NOMO-1 treated with dmso at 0.1 percent for 144 hours (cell line): ENCODE measurements at regions not wholly inside any gene's neighbourhood (a gene's known extent, or its start where the extent isn't known, plus 50 kb on each side); places are given as distances from the start of the nearest gene placed in this dataset.
A peak's percentile ranks its signal among the peaks of the same experiment; 100 is the strongest.

ENCODE experiments used
- DNase-seq: peaks from one replicate; lab custom pipeline; 2025; ENCODE audit not compliant: unreplicated experiment; lab: John Stamatoyannopoulos, UW

DNA sequence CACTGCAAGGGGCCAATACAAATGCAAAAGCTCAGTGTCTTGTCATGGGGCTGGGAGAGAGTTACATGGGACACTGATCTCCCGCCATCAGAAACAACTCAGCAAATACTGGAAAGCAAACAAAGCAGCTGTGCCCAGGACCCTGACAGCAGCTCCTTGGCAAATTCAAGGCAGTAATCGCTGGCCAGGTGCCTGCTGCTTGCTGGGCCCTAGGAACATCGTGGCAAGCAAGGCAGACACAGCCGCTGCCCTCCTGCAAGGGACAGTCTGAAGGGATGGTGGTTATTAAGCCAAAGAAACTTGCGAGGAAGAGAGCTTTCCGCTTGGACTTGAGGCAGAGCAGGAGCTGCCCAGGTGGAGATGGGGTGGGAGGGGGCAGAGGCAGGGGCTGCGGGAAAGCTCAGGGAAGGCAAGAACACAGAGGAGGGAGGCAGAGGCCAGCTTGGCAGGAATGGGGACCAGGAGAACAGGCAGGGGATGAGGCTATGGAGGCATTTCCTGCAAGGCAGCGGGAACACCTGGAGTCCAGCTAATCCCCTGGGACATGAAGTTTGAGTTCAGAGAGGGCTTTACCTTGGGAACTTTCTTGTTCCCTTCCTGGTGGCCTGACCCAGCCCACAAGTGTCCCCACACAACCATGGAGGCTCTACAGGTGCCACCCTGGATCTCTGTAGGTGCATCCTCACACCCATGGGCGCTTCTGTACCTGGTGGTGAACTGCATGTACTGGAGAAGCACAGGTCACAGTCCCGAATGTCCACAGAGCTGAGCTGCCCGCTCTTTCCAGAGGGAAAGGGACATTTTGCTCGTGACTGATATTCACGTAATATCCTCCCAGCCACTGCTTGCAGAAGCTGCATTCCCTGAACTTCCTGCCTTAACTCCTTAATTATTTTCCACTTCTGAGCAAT is 78.7 kb upstream of the ATP2B2 start:
- DNase-seq: no peak

DNA sequence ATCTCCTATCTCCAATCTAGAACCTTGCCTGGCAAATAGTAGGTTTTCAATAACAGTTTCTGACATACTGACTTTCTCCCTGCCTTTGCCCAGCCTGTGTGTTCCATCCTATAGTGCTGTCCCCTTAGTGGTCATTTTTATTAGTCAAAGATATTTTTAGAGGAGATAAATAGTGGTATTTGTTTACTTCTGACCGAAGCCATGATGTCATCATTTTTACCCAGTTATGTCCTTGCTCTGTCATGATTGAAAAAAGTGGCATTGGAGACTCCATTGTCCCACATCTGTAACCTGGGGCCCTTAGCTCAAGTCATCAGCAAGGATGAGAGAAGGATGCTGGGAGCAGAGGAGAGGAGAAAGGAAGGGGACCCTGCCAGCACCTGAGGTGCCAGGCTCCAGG is 80.6 kb upstream of the ATP2B2 start:
- DNase-seq: no peak

DNA sequence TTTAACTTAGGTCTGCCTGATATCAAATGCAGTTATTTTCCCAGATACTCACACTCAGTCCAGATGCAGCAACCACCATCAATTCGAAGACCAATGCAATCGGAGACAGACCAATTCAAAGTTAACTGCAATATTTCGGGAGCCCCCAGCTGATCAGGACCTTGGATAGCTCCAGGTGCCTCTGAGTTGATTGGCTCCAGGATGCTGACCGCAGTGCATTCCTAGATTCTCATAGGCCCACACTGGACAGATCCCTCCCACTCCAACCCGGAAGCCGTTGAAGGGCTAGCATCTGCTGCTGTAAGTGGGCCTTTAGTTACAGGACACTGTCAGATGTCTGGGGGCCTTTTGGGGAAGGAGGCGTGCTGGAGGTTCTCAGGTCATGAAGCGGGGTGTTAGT is 89.5 kb upstream of the ATP2B2 start:
- DNase-seq: peak; percentile 82

DNA sequence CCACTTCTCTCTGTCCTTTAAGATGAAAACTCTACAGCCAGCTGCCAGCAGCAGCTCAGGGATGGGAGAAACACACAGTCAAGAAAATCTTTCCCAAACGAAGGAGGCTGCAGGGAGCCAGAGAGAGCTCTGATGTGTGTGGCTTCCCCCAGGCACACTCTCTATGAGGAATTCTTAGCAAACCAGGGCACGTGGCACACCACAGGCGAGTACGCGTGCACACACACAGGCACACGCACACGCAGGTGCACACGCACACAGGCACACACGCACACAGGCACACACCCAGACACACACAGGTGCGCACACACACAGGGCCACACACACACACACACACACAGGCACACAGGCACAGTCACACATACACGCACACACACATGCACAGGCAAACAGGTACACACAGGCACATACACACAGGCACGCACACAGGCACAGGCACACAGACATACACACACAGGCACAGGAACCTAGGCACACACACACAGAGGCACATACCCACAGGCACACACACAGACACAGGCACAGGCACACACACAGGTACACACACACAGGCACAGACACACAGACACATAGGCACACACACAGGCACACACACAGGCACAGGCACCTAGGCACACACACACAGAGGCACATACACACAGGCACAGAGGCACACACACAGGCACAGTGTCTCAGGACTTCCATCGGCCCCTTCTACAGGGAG is 91.5 kb upstream of the ATP2B2 start:
- DNase-seq: no peak

DNA sequence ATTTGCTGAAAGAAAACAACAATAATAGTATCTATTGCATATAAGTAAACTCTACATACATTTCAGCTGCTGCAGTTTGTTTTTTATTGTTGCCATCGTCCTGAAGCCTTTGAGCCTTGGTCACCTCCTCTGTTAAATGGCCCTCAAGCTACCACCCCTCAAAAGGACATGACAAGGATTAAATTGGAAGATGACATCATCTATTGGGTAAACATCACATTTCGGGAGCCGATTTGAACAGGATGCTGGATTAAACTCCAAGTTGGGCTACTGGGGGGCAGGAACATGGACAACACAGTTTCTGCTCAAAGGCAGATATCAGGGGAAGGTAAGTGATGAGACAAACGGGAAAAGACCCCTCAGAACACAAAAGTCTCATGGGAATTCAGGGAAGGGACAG is 92.3 kb upstream of the ATP2B2 start:
- no peak for DNase-seq

DNA sequence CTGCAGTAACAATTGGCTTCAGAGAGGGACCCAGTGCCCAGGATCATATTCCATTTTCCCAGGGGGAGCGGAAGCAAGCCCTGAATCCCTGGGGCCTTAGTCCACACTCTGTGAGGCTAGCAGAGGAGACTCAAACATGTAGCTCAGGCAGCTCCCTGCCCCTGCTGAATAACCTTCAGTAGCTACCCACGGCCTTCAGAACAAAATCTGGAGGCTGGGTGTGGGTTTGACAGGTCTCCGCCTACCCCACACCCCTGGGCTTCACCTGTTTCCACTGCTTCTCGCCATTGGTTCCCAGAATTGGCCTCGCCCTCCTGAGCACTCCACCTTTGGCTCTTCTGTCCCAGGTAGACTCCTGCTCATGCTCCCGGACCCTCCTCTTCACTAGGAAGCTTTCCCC is 93.6 kb upstream of the ATP2B2 start:
- no peak for DNase-seq

DNA sequence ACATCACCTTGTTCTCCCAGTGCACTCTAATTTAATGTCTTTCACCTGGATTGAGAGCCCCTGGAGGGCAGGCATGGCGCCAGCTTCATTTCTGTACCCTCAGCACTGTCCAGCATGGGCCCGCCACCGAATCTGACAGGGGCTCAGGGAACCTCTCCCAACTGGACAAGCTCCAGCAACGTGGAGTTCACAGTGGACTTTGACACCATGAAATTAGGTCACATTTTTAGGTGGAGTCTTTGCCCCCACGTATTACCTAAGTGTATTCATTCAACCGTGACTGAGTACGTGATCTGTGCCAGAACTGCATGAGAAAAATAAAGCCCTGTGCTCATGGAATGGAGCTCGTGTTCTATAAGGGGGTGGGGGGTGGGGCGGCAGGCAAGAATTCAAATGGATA is 94.1 kb upstream of the ATP2B2 start:
- DNase-seq: no peak

DNA sequence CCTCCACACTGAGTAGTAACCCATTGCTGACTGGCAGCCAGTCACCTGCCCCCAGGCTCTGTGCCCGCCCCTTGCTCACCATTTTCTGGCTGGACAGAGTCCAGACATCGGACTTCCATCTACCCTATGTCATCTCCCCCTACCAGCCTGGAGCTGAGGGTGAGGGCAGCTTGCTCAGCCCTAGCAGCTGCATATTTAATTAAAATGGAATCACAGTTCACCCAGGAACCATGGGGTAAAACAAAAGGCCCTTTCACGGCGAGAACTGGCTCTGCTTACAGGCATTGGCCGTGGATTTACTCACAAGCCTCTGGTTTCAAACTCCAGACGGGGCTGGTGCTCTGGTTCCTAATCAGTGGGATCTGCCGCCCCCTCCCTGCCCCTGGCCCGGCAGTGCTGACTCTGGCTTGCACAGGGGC is 94.9 kb upstream of the ATP2B2 start:
- no peak for DNase-seq

DNA sequence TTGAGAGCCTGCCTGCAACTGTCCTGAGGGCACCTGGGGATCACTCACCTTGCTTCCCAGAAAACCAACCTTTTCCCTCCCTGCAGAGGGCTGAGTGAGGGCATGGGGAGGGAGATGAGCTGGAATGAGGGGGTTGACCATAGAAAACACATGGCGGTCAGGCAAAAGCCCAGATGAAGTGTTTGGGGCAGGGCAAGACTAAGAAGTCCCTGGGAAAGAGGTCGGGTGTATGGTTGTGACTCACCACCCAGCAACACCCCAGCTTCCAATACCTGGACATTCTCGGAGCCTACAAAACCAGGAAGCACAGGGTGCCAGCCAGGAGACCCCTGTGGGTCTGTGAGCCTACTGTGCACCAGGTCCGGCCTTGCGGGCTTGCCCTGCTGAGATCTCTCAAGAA is 95.3 kb upstream of the ATP2B2 start:
- DNase-seq: no peak

DNA sequence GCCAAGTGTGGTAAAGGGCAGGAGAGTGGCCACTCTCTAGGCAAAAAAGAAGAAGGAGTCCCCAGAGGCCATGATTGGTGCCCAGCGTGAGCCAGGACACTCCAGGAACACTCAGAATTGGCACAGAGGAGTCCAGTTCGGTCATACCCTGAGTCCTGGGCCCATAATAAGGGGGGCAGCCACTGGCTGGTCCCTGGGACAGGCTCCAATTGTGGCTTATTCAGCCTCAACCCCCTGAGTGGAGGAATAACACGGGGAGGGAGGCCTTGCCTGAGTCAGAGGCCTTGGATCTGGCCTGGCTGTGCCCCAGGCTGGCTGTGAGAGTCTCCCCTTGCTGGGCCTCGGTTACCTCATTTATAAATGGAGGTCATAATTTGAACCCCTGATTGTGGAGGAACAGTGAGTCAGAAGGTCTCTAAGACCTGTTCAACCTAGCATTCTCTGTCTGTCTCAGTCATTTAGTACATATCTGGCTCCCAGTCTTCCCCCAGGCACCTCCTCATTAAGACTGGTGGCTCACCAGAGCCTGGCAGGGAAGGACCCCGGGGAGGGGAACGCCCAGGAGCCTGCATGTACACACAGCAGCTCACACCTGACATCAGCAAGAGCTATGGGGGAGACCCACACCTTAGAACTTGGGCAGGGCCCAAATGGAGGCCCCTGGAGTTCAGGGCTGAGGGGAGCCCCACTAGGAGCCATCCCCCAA is 95.9 kb upstream of the ATP2B2 start:
- DNase-seq: no peak

DNA sequence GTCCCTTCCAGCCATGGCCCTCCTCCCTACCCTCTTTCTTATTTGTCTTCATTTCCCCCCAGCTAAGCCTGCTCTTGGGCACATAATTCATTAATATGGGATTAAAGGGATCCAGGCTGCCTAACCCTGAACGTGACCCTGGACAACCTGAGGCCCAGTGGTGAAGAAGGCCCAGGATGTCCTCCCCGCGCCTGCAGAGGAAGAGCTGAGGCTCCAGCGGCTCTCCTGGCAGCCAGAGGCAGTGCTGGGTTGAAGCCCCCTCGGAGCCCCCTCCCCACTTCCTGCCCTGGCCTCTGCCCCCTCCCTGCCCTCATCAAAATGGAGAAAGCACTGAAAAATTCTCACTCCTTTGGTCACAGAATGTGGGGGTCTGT is 96.5 kb upstream of the ATP2B2 start:
- no peak for DNase-seq

DNA sequence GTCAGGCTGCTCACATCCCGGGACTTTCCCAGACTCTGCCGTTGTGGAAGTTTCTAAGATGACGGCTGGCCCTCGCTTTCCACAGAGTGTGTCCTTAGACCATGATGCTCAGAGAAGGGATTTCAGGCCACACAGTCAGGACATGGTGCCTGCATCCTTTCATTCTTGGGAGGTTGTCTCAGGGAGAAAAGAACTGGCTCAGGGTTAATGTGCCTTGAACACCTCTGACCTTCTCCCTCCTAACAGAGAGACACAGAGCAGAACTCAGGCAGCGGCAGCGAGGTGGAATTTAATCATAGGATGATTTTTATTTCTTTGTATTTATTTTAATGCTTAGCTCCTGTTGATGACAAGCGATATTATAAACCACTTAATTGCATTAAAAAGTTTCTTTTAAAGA is 96.9 kb upstream of the ATP2B2 start:
- DNase-seq: no peak

DNA sequence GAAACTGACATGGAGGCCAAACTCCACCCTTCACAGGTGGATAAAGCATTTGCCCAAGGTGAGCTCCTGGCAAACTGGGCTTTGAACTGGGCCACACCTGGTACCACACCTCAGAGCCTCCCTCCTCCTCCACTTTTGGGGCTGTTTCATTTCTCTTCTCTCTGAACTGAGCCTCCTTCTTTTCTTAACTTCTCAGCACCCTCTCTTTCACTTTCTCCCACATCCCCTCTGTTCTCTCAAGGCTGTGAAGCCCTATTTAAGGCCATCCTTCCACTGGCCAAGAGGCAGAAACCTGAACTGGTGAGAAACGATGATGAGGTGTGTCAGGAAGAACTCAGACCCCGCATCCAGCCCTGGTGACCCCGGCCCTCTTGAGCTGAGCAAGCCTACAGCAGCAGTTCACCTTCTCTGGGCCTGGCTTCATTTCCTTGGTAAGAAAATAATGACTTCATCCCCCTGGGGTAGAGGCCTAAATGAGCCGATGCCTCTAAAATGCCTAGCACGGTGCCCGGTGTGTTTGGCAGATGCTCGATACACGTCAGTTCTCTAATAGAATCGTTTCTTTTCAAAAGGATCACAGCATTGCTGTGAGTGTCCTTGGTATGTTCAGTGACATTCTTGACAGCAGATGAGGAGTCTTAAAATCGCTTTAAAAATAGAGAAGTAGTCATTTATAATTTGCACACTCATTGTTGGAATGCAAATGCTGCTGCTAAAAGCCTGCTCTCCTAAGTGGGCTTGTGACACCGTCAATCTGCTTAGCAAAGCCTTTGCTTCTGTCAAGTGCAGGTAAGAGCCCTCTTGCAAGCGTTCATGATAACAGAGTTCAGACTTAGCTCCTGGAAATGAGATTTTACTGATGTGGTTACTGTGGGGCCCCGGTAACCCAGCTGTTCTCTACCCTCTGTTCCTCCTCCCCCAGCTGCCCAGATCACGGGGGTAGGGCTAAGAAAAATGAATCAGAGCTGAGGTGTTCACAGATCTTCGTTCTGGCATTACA is 97.7 kb upstream of the ATP2B2 start:
- DNase-seq: peak; percentile 40

DNA sequence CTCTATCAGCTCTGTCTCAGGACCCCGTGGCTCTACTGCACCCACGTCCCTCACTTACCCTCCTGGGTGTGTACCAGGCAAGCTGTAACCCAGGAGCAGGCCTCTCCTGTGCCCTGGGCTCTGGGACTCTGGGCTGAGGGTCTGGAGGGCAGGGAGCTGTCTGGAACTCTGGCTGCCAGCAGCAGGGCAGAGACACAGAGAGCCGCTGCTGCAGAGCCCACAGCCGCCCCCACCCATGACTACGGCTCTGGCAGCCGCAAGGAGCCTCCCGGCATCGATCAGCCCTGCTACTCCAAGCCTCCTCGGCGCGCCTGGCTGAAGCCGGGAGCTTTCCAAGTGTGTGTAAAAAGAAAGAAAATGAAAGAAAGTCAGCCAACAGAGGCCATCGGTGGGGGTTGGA is 103.7 kb upstream of the ATP2B2 start:
- no peak for DNase-seq

DNA sequence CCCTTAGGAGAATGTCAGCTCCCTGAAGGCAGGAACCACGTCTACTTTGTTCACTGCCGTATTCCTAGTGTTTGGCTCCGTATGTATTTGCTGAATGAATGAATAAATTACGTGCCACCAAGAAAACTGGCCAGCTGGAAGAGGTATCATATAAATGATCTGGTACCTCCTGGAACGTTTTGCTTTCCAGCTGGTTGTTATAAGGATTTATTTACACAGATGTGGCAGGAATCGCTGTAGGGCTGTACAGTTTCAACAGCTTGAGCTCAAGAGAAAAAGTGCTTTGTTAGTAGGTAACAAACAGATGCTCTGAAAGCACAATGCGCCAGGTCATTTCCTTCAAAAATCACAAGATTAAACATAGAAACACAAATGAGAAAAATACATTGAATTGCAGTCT is 108.8 kb upstream of the ATP2B2 start:
- DNase-seq: no peak

DNA sequence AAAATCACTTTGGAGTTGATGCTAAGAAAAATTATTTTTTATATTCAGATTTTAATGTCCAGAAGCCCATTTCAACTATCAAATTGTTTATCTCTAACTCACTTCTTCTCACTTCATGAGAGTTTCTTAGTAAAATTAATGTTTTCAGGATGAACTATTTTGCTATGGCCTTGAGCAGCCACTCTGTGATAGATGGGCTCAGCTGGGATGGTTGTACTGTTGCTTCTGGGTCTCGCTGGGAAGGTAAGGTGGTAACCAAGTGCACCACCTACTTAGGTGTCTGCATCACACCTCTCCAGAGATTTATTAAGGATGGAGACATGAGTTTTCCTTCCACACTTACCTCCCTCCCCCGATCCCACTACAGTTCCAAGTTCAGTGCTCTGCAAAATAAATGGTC is 110.3 kb upstream of the ATP2B2 start:
- DNase-seq: no peak

DNA sequence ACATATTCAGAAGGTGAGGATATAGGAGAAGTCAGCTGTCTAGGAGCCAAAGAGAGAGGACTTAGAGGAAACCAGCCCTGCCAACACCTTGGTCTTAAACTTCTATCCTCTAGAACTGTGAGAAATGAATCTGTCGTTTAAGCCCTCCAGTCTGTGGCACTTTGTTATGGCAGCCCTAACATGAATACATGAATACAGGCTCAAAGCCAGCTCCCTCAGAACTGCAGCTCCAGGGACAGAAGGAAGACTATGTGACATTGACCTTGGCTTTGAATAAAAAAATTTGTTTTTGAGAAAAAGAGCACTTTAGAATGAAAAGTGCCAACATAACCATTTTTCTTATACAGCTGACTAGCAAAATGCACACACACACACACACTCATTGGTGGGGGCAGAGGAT is 110.9 kb upstream of the ATP2B2 start:
- DNase-seq: no peak

DNA sequence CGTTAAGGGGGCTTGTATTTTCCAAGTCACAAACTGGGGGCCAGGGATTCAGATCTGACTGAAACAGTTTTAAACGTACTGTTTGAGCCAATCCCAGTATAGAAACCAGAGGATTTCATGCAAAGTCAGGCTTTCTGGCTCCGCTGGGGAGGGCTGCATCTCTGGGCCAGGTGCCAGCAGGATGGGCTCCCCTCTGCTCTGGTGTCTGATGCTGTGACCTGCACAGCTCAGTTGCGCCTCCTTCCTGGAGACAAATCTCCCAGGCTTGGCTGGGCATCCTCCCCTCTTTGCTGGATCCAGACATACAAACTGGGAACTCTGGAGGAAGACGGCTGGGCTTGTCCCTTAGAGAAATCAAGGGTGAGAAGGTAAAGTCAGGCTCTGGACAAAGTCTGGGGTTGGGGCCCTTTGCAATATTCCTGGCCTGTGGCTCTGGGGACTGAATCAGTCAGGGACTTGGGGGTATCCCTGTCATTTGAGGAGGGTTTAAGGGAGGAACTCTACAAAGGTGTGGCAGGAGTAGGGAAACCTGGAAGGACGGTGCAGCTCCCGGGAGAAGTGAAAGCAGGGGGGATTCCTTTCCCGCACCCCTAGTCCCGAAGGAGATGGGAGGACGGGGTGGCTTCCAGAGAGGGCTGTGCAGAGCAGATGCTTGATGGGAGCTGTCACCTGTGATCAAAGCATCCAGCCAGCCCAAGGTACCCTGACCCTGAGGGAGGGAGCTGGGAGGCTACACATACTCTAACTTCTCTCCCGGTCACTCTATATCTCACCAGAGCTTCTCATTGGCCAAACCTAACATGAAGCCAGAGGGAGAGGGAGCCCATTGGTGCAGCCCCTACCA is 114.8 kb upstream of the ATP2B2 start:
- no peak for DNase-seq

DNA sequence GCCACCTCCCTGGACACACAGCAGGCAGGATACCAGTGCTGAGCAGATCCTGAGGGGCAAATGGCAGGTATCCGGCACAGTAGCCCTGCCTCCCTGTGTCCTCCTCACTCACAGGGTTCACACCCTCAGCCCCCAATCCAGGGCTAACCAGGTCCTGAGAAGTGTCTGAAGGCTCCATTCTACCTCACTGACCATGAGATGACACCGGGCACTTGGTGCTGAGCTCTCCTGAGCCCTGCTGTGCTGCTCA is 115.4 kb upstream of the ATP2B2 start:
- DNase-seq: no peak

DNA sequence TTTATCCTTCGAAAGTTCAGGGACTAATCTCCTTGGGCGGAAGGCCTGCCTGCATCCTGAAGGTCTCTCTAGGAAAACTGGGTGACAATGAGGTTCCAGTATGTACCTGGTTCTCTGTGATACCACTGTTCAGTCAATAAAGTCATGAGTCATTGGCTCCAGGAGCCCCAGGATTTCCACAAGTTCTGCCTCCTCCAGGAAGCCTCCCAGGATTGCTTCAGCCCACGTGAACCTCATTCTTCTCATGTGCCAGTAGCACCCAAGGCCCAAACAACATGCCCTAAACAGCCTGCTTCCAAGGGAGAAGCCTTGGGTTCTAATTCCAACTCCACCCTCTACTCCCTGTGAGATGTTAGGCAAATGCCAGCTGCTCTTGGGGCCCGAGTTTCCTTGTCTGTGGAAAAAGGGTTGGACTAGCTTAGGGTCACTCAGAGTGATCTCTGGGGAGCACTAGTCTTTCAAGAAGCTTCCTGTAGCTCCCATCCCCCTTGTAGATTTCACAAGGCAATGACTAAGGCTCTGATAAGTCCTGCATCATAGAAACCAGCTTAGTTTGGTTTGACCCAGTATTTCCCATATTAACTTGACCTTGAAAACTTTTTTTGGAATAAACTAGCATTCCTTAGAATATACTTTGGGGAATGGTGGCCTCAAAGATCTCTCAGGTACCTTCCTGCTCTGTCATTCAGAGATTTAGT is 118.3 kb upstream of the ATP2B2 start:
- no peak for DNase-seq
